Endothelial cell (in vitro differentiated cells): ENCODE measurements at regions not wholly inside any gene's neighbourhood (a gene's known extent, or its start where the extent isn't known, plus 50 kb on each side); places are given as distances from the start of the nearest gene placed in this dataset.
"Not testable (repeated sequence)": the region's sequence is repeated elsewhere in the genome, so short reads cannot be mapped to it uniquely, and the experiment has no call there.

Experiments
- DNase-seq: peaks from one replicate; pipeline ENCODE4 v3.0.0; 2021; ENCODE audit warnings: low spot score
- H3K27ac Mint-ChIP-seq: one replicate; pipeline ENCODE4 v1.8.0; 2021; ENCODE audit warnings: mixed read lengths, inconsistent platforms; ENCODE audit not compliant: unreplicated experiment
- H3K27me3 Mint-ChIP-seq: one replicate; pipeline ENCODE4 v1.8.0; 2021; ENCODE audit warnings: mild to moderate bottlenecking, moderate library complexity, mixed read lengths, inconsistent platforms; ENCODE audit not compliant: unreplicated experiment
- H3K36me3 Mint-ChIP-seq: one replicate; pipeline ENCODE4 v1.8.0; 2021; ENCODE audit warnings: mild to moderate bottlenecking, low read depth, mixed read lengths, inconsistent platforms; ENCODE audit not compliant: unreplicated experiment
- H3K4me1 Mint-ChIP-seq: one replicate; pipeline ENCODE4 v1.8.0; 2021; ENCODE audit warnings: mild to moderate bottlenecking, mixed read lengths, inconsistent platforms; ENCODE audit not compliant: unreplicated experiment
- H3K4me3 Mint-ChIP-seq: one replicate; pipeline ENCODE4 v1.8.0; 2021; ENCODE audit warnings: mild to moderate bottlenecking, mixed read lengths, inconsistent platforms; ENCODE audit not compliant: unreplicated experiment
- H3K9me3 Mint-ChIP-seq: one replicate; pipeline ENCODE4 v1.8.0; 2021; ENCODE audit warnings: mixed read lengths, inconsistent platforms; ENCODE audit not compliant: unreplicated experiment
- TF ChIP-seq, protein P1 (sequence below): fragments of 200-600 bp; sonication (generic); IDR thresholded peaks from one replicate; pipeline ENCODE4 v1.5.0; 2021; ENCODE audit warnings: antibody characterized with exemption; ENCODE audit not compliant: unreplicated experiment

DNA sequence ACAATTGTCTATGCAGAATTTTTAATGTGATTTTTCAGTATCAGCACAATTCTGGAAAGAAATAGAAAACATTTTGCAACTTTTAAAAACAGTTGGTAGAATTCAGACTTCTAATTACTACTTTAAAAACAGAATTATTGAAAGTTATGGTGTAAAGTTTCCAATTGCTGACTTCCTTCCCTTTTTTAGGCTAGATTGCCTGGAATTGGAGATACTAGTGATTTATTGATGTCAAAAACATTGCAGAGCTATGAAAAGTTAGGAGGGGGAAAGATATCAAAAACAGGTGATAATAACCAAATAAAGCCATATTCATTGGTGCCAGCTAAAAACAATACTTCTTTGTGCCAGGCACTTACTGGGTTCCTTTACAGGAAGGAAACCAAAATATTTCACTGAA, 485.5 kb downstream of the TMEM135 start:
- TF ChIP-seq, protein P1, sequence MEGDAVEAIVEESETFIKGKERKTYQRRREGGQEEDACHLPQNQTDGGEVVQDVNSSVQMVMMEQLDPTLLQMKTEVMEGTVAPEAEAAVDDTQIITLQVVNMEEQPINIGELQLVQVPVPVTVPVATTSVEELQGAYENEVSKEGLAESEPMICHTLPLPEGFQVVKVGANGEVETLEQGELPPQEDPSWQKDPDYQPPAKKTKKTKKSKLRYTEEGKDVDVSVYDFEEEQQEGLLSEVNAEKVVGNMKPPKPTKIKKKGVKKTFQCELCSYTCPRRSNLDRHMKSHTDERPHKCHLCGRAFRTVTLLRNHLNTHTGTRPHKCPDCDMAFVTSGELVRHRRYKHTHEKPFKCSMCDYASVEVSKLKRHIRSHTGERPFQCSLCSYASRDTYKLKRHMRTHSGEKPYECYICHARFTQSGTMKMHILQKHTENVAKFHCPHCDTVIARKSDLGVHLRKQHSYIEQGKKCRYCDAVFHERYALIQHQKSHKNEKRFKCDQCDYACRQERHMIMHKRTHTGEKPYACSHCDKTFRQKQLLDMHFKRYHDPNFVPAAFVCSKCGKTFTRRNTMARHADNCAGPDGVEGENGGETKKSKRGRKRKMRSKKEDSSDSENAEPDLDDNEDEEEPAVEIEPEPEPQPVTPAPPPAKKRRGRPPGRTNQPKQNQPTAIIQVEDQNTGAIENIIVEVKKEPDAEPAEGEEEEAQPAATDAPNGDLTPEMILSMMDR, result no peak
- Mint-ChIP-seq H3K27me3 (no peaks in the 10 kb centered on the region), H3K9me3 (no peaks in the 10 kb centered on the region), H3K36me3 (no peaks in the 10 kb centered on the region), H3K4me1 (no peaks in the 10 kb centered on the region), H3K27ac (no peak overlapping the region), H3K4me3 (no peak overlapping the region)
- no peak for DNase-seq

DNA sequence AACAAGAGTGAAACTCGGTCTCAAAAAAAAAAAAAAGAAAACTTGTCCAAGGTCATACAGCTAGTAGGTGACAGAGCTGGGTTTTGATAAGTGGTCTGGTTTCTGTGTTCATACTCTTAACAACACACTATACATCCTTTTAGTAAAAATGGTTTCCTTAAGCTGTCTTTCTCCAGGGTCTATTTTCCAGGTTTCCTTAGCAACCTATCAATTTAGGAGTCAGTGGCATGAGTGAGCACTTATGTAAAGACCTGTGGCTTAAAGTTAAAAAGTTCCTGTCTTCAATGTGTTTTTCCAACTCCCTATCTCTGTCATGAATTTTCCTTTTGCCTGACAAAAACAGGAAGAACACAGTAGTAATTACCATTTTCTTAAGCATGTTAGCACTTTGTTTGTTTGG, 480.5 kb downstream of the TMEM135 start:
- H3K27ac Mint-ChIP-seq, result no peak overlapping the region
- no peaks in the 10 kb centered on the region for H3K4me1 Mint-ChIP-seq
- H3K27me3 Mint-ChIP-seq, result peaks cover 2% of the 10 kb centered on the region
- no peaks in the 10 kb centered on the region for H3K9me3 Mint-ChIP-seq
- no peak for DNase-seq
- no peaks in the 10 kb centered on the region for H3K36me3 Mint-ChIP-seq
- H3K4me3 Mint-ChIP-seq, result no peak overlapping the region
- TF ChIP-seq, protein P1, result no peak

DNA sequence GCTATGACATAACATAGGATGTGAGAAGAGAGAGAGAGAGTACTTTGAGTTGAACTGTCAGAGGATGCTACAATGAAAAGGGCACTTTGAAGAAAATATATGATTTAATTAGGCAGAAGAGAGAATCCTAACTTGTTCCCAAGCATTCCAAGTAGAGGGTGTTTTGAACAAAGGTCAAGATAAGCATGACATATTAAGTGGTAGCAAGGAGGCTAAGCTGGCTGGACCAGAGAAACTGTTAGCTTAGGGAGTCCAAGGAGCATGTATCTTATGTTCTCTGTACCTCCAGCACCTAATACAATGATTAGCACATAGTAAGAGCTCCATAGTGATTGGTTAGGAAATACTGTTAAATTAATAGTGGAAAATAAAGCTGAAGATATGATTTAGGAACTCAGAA, 479.6 kb downstream of the TMEM135 start:
- TF ChIP-seq, protein P1, result no peak
- H3K4me1 Mint-ChIP-seq, result no peaks in the 10 kb centered on the region
- H3K36me3 Mint-ChIP-seq, result no peaks in the 10 kb centered on the region
- H3K9me3 Mint-ChIP-seq, result no peaks in the 10 kb centered on the region
- DNase-seq, result no peak
- H3K27ac Mint-ChIP-seq, result no peak overlapping the region
- peaks cover 2% of the 10 kb centered on the region for H3K27me3 Mint-ChIP-seq
- no peak overlapping the region for H3K4me3 Mint-ChIP-seq

DNA sequence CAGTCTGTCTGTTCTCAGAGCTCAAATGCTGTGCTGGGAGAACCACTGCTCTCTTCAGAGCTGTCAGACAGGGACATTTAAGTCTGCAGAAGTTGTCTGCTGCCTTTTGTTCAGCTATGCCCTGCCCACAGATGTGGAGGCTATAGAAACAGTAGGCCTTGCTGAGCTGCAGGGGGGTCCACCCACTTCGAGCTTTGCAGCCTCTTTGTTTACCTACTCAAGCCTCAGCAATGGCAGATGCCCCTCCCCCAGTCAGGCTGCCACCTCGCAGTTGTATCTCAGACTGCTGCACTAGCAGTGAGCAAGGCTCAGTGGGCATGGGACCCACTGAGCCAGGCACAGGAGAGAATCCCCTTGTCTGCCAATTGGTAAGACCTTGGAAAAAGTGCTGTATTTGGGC, 470.0 kb downstream of the TMEM135 start:
- not testable (repeated sequence) for H3K9me3 Mint-ChIP-seq, H3K36me3 Mint-ChIP-seq, H3K27me3 Mint-ChIP-seq, DNase-seq, H3K4me3 Mint-ChIP-seq, H3K27ac Mint-ChIP-seq, H3K4me1 Mint-ChIP-seq

DNA sequence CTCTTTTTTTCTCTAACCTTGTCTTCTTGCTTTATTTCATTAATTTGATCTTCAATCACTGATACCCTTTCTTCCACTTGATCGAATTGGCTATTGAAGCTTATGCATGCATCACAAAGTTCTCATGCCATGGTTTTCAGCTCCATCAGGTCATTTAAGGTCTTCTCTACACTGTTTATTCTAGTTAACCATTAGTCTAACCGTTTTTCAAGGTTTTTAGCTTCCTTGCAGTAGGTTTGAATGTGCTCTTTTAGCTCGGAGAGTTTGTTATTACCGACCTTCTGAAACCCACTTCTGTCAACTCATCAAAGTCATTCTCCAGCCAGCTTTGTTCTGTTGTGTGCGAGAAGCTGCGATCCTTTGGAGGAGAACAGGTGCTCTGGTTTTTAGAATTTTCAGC, 469.2 kb downstream of the TMEM135 start:
- not testable (repeated sequence) for H3K36me3 Mint-ChIP-seq, H3K4me1 Mint-ChIP-seq, H3K4me3 Mint-ChIP-seq, H3K27ac Mint-ChIP-seq, DNase-seq, H3K9me3 Mint-ChIP-seq, H3K27me3 Mint-ChIP-seq

DNA sequence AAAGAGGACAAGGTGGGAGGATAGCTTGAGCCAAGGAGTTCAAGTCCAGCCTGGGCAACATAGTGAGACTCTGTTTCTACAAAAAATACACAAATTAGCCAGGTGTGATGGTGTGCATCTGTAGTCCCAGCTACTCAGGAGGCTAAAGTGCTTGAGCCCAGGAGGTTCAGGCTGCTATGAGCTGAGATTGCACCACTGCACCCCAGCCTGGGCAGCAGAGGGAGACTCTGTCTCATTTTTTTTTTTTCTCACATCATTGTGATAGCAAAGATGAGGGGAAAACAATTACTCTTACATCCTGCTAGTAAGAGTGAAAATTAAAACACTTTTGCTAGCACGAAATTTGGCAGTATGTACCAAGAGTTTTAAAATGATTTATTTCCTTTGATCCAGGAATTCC, 463.7 kb downstream of the TMEM135 start:
- no peaks in the 10 kb centered on the region for H3K36me3 Mint-ChIP-seq
- H3K27me3 Mint-ChIP-seq, result peaks cover 3% of the 10 kb centered on the region
- TF ChIP-seq, protein P1, result no peak
- DNase-seq, result no peak
- H3K9me3 Mint-ChIP-seq, result no peaks in the 10 kb centered on the region
- no peak overlapping the region for H3K27ac Mint-ChIP-seq
- H3K4me3 Mint-ChIP-seq, result no peak overlapping the region
- no peaks in the 10 kb centered on the region for H3K4me1 Mint-ChIP-seq

DNA sequence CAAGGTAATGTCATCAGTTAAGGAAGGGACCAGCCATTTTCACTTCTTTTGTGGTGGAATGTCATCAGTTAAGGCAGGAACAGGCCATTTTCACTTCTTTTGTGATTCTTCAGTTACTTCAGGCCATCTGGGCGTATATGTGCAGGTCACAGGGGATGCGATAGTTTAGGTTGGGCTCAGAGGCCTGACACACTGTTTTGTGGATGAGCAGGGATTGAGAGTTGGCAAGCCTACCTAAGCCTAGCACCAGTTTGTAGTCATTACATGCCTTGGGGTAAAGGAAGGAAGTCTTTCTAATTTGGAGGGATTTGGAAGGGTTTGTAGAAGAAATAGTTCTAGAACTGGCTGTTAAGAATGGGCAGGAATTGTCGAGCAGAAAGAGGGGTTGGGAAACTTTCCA, 457.2 kb downstream of the TMEM135 start:
- DNase-seq, H3K4me3 Mint-ChIP-seq, H3K27ac Mint-ChIP-seq, H3K9me3 Mint-ChIP-seq, H3K27me3 Mint-ChIP-seq, H3K4me1 Mint-ChIP-seq, H3K36me3 Mint-ChIP-seq: not testable (repeated sequence)

DNA sequence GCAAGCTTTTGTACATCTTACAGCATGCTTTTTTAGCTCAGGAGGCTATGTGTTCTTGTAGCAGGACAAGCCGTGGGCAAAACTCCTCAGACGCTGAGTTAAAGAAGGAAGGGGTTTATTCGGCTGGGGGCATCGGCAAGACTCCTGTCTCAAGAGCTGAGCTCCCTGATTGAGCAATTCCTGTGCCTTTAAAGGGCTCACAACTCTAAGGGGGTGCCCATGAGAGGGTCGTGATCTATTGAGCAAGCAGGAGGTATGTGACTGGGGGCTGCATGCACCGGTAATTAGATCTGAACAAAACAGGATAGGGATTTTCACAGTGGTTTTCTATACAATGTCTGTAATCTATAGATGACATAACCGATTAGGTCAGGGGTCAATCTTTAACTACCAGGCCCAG, 456.3 kb downstream of the TMEM135 start:
- H3K27me3 Mint-ChIP-seq, H3K9me3 Mint-ChIP-seq, H3K4me1 Mint-ChIP-seq, H3K27ac Mint-ChIP-seq, DNase-seq, H3K4me3 Mint-ChIP-seq, H3K36me3 Mint-ChIP-seq: not testable (repeated sequence)
